ENCODE measurements at regions not wholly inside any gene's neighbourhood (a gene's known extent, or its start where the extent isn't known, plus 50 kb on each side); places are given as distances from the start of the nearest gene placed in this dataset.

GRCh38 chr5:175288048-175288621 is 155.8 kb downstream of the DRD1 start:
- DNase-seq (ENCODE audit: low spot score in 2 of 2): no peak
- no peak for TF ChIP-seq POLR2A (IDR thresholded peaks at IDR 0.05)
- no peak for TF ChIP-seq CTCF (IDR thresholded peaks at IDR 0.05)
- intact Hi-C loops (cut with DNase I; ENCODE audit: low total_unique reads): no loop called here
- whole genome bisulfite sequencing, 2 donors: 35 to 53% methylated on average over 9 of the region's 9 CpGs
- no peak overlapping the region for H3K4me3 ChIP-seq (ENCODE audit: low read depth, poor library complexity, severe bottlenecking)

- DNase-seq (ENCODE audit: low spot score in 2 of 2): no peak
- no peak overlapping the region for H3K4me3 ChIP-seq (ENCODE audit: low read depth, poor library complexity, severe bottlenecking)
- intact Hi-C loops (cut with DNase I; ENCODE audit: low total_unique reads): no loop called here
- 89% methylated on average over 8 of the region's 8 CpGs for WGBS, 2 donors
- TF ChIP-seq POLR2A (IDR thresholded peaks at IDR 0.05) (no peak), CTCF (IDR thresholded peaks at IDR 0.05) (no peak)
Observed at GRCh38 chr5:175286981-175287380, 157.0 kb downstream of the DRD1 start.

GRCh38 chr5:175285261-175285660 is 158.7 kb downstream of the DRD1 start:
- TF ChIP-seq POLR2A (IDR thresholded peaks at IDR 0.05): no peak
- TF ChIP-seq CTCF (IDR thresholded peaks at IDR 0.05): no peak
- no peak overlapping the region for H3K4me3 ChIP-seq (ENCODE audit: low read depth, poor library complexity, severe bottlenecking)
- intact Hi-C loops (cut with DNase I; ENCODE audit: low total_unique reads): no loop called here
- no peak for DNase-seq (ENCODE audit: low spot score in 2 of 2)

- H3K4me3 ChIP-seq (ENCODE audit: low read depth, poor library complexity, severe bottlenecking): no peak overlapping the region
- intact Hi-C loops (cut with DNase I; ENCODE audit: low total_unique reads): no loop called here
- TF ChIP-seq CTCF (IDR thresholded peaks at IDR 0.05) (no peak), POLR2A (IDR thresholded peaks at IDR 0.05) (no peak)
- 59 to 66% methylated on average over 2 of the region's 2 CpGs for WGBS, 2 donors
- DNase-seq (ENCODE audit: low spot score in 2 of 2): no peak
Observed at GRCh38 chr5:175284806-175285205, 159.2 kb downstream of the DRD1 start.

GRCh38 chr5:175282611-175283225 is 161.3 kb downstream of the DRD1 start:
- H3K4me3 ChIP-seq (ENCODE audit: low read depth, poor library complexity, severe bottlenecking): no peak overlapping the region
- WGBS, 2 donors: 20 to 27% methylated on average over 1 of the region's 1 CpG
- DNase-seq (ENCODE audit: low spot score in 2 of 2): no peak
- TF ChIP-seq CTCF (IDR thresholded peaks at IDR 0.05) (no peak), POLR2A (IDR thresholded peaks at IDR 0.05) (no peak)
- intact Hi-C loops (cut with DNase I; ENCODE audit: low total_unique reads): no loop called here

GRCh38 chr5:175281714-175282113 is 162.3 kb downstream of the DRD1 start:
- no peak for DNase-seq (ENCODE audit: low spot score in 2 of 2)
- no peak overlapping the region for H3K4me3 ChIP-seq (ENCODE audit: low read depth, poor library complexity, severe bottlenecking)
- intact Hi-C loops (cut with DNase I; ENCODE audit: low total_unique reads): no loop called here
- TF ChIP-seq POLR2A (IDR thresholded peaks at IDR 0.05): no peak
- TF ChIP-seq CTCF (IDR thresholded peaks at IDR 0.05): no peak
- WGBS, 2 donors: 80 to 85% methylated on average over 2 of the region's 2 CpGs

All from lower leg skin (tissue), 4 donors.